ENCODE measurements at regions not wholly inside any gene's neighbourhood (a gene's known extent, or its start where the extent isn't known, plus 50 kb on each side); places are given as distances from the start of the nearest gene placed in this dataset.
A peak's percentile ranks its signal among the peaks of the same experiment; 100 is the strongest.

GRCh38 chr12:25677232-25677937 lies 124.3 kb upstream of the LMNTD1 start:
- no peaks in the 10 kb centered on the region for H3K36me3 ChIP-seq (ENCODE audit: low read depth, low read length)
- no peaks in the 10 kb centered on the region for H3K27me3 ChIP-seq (ENCODE audit: low read length)
- POLR2A ChIA-PET (ENCODE audit: unreplicated experiment), result no interaction called here
- H3K79me2 ChIP-seq (ENCODE audit: low read length), result no peaks in the 10 kb centered on the region
- no peak overlapping the region for H2AFZ ChIP-seq (ENCODE audit: low read length)
- TF ChIP-seq EZH2phosphoT487 (IDR thresholded peaks at IDR 0.05; ENCODE audit: borderline replicate concordance, low read length), result no peak
- no peak for TF ChIP-seq EZH2 (IDR thresholded peaks at IDR 0.05; ENCODE audit: low read length, unreplicated experiment)
- TF ChIP-seq, protein P1, sequence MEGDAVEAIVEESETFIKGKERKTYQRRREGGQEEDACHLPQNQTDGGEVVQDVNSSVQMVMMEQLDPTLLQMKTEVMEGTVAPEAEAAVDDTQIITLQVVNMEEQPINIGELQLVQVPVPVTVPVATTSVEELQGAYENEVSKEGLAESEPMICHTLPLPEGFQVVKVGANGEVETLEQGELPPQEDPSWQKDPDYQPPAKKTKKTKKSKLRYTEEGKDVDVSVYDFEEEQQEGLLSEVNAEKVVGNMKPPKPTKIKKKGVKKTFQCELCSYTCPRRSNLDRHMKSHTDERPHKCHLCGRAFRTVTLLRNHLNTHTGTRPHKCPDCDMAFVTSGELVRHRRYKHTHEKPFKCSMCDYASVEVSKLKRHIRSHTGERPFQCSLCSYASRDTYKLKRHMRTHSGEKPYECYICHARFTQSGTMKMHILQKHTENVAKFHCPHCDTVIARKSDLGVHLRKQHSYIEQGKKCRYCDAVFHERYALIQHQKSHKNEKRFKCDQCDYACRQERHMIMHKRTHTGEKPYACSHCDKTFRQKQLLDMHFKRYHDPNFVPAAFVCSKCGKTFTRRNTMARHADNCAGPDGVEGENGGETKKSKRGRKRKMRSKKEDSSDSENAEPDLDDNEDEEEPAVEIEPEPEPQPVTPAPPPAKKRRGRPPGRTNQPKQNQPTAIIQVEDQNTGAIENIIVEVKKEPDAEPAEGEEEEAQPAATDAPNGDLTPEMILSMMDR (conservative IDR thresholded peaks at IDR 0.05; ENCODE audit: low read depth, low read length), result peak; percentile 52
- no peak overlapping the region for H3K4me2 ChIP-seq (ENCODE audit: low read length)
- DNase-seq (peak; percentile 46), ATAC-seq (peak; percentile 74)
- H3F3A ChIP-seq (ENCODE audit: low read length, unreplicated experiment), result no peaks in the 10 kb centered on the region
- no peaks in the 10 kb centered on the region for H3K9me2 ChIP-seq (replicated peaks; ENCODE audit: low read length)
- H3K27ac ChIP-seq (ENCODE audit: low read length), result no peak overlapping the region
- H3K4me1 ChIP-seq (ENCODE audit: insufficient read depth, low read length), result peaks cover 5% of the 10 kb centered on the region; the same call in 1 of the 2 replicates
- intact Hi-C loops (cut with micrococcal nuclease), result loop anchor here (1.0 to 5.0 kb wide), 6 partner anchors 135 to 420 kb away; no protein-coding TSS in a partner anchor
- H3K9me3 ChIP-seq (ENCODE audit: low read length), result no peaks in the 10 kb centered on the region
- CTCF ChIA-PET, result no interaction called here
- BruUV-seq (replicated peaks), result no TSS peak
- H4K20me1 ChIP-seq (ENCODE audit: low read length), result no peaks in the 10 kb centered on the region
- H3K9ac ChIP-seq (ENCODE audit: low read length), result no peak overlapping the region
- H3K4me3 ChIP-seq (ENCODE audit: low read length), result no peak overlapping the region

DNA sequence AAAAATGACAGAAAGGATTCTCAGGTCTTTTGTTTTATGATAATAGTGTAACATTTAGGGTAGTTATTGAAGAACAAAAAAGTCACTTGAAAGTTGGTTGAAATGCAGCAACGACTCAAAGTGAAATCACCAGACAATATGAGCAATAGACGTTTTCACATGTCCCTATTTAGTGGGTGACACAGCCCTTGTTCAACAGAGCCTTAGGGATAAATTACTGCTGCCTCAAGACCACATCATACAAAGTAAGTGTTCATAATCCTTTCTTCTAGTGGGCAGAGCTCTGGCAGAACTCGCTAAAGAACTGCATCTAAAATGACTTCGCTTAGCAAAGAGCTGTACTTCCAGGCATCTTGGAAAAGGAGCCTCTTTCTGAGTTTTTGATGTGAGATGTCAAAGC lies 128.5 kb upstream of the LMNTD1 start:
- H3K79me2 ChIP-seq (ENCODE audit: low read length), result no peaks in the 10 kb centered on the region
- H3K4me2 ChIP-seq (ENCODE audit: low read length), result no peak overlapping the region
- peaks cover 5% of the 10 kb centered on the region; the same call in 1 of the 2 replicates for H3K4me1 ChIP-seq (ENCODE audit: insufficient read depth, low read length)
- ChIA-PET POLR2A (ENCODE audit: unreplicated experiment) (no interaction called here), CTCF (no interaction called here)
- H3F3A ChIP-seq (ENCODE audit: low read length, unreplicated experiment), result no peaks in the 10 kb centered on the region
- no peaks in the 10 kb centered on the region for H3K9me3 ChIP-seq (ENCODE audit: low read length)
- H3K27me3 ChIP-seq (ENCODE audit: low read length), result no peaks in the 10 kb centered on the region
- no peaks in the 10 kb centered on the region for H3K9me2 ChIP-seq (replicated peaks; ENCODE audit: low read length)
- peak; percentile 35 for DNase-seq
- H3K36me3 ChIP-seq (ENCODE audit: low read depth, low read length), result no peaks in the 10 kb centered on the region
- H4K20me1 ChIP-seq (ENCODE audit: low read length), result no peaks in the 10 kb centered on the region
- BruUV-seq (replicated peaks), result no TSS peak
- intact Hi-C loops (cut with micrococcal nuclease), result no loop called here
- peak; percentile 48; the same call in 1 of the 2 replicates for ATAC-seq
- TF ChIP-seq EZH2 (IDR thresholded peaks at IDR 0.05; ENCODE audit: low read length, unreplicated experiment), result no peak
- TF ChIP-seq EZH2phosphoT487 (IDR thresholded peaks at IDR 0.05; ENCODE audit: borderline replicate concordance, low read length), result no peak
- TF ChIP-seq, protein P1 (conservative IDR thresholded peaks at IDR 0.05; ENCODE audit: low read depth, low read length), result no peak
- no peak overlapping the region for H3K27ac ChIP-seq (ENCODE audit: low read length)
- no peak overlapping the region for H2AFZ ChIP-seq (ENCODE audit: low read length)
- H3K9ac ChIP-seq (ENCODE audit: low read length), result no peak overlapping the region
- no peak overlapping the region for H3K4me3 ChIP-seq (ENCODE audit: low read length)

GRCh38 chr12:25682421-25682820 lies 129.3 kb upstream of the LMNTD1 start:
- Histone ChIP-seq H3F3A (ENCODE audit: low read length, unreplicated experiment) (no peaks in the 10 kb centered on the region), H2AFZ (ENCODE audit: low read length) (no peak overlapping the region), H3K79me2 (ENCODE audit: low read length) (no peaks in the 10 kb centered on the region), H4K20me1 (ENCODE audit: low read length) (no peaks in the 10 kb centered on the region), H3K4me2 (ENCODE audit: low read length) (no peak overlapping the region), H3K9me3 (ENCODE audit: low read length) (no peaks in the 10 kb centered on the region), H3K9ac (ENCODE audit: low read length) (no peak overlapping the region), H3K4me1 (ENCODE audit: insufficient read depth, low read length) (peaks cover 5% of the 10 kb centered on the region; the same call in 1 of the 2 replicates), H3K27ac (ENCODE audit: low read length) (no peak overlapping the region), H3K36me3 (ENCODE audit: low read depth, low read length) (no peaks in the 10 kb centered on the region), H3K27me3 (ENCODE audit: low read length) (no peaks in the 10 kb centered on the region), H3K9me2 (replicated peaks; ENCODE audit: low read length) (no peaks in the 10 kb centered on the region), H3K4me3 (ENCODE audit: low read length) (no peak overlapping the region)
- ATAC-seq (no peak), DNase-seq (no peak)
- no TSS peak for BruUV-seq (replicated peaks)
- TF ChIP-seq EZH2phosphoT487 (IDR thresholded peaks at IDR 0.05; ENCODE audit: borderline replicate concordance, low read length) (no peak), EZH2 (IDR thresholded peaks at IDR 0.05; ENCODE audit: low read length, unreplicated experiment) (no peak)
- TF ChIP-seq, protein P1 (conservative IDR thresholded peaks at IDR 0.05; ENCODE audit: low read depth, low read length), result no peak
- intact Hi-C loops (cut with micrococcal nuclease), result no loop called here
- ChIA-PET POLR2A (ENCODE audit: unreplicated experiment) (interaction anchor here (0.5 kb wide), 1 partner anchor 375 kb away, joined by 9 read pairs; no protein-coding TSS in a partner anchor), CTCF (no interaction called here)
